K562 (cell line): ENCODE measurements at regions not wholly inside any gene's neighbourhood (a gene's known extent, or its start where the extent isn't known, plus 50 kb on each side); places are given as distances from the start of the nearest gene placed in this dataset.

Source experiments
- ATAC-seq: fragments of 200-7000 bp; cut with Tn5 transposase; 3 replicates; pipeline ENCODE4 v1.9.1; 2020; ENCODE audit warnings: moderate library complexity
- BruUV-seq: library from RNA; stranded (reverse); fragments of 400-500 nt; replicated peaks from 2 replicates; lab custom pipeline; 2021; lab: Mats Ljungman, UMichigan
- CTCF ChIA-PET: fragments of 300-600 bp; formaldehyde crosslinking; extraction: SDS; loops from one replicate; lab custom pipeline; 2021; ENCODE audit warnings: low intra/inter-chr PET ratio; lab: Yijun Ruan, JAX
- POLR2A ChIA-PET: fragments of 300-600, 350-650 bp; sonication (Branson Sonifier 250); formaldehyde crosslinking; extraction: SDS; loops from one replicate; lab custom pipeline; 2021; ENCODE audit warnings: antibody characterized with exemption, inconsistent platforms; lab: Yijun Ruan, JAX
- DNase-seq, 4 experiments: peaks; one replicate each; pipeline versions ENCODE4 v3.0.0 to v3.0.0-alpha.2; 2011 to 2018; ENCODE audit warnings: low spot score in 3 of 4, mixed read lengths in 3 of 4; ENCODE audit errors: extremely low read depth in 1 of 4
- FAIRE-seq: peaks from 2 replicates; lab custom pipeline; 2011; peaks lifted over from hg19 to GRCh38; lab: Jason Lieb, UNC
- H2AFZ ChIP-seq: 2 replicates; pipeline ENCODE4 v1.6.0; 2011; ENCODE audit warnings: low read depth, low read length, control low read depth, inconsistent platforms
- H3K27ac ChIP-seq: fragments of 200-600 bp; 3 replicates; pipeline ENCODE4 v1.8.0; 2011; ENCODE audit warnings: low read depth, mild to moderate bottlenecking, control low read depth, inconsistent platforms, low read length, moderate library complexity, mixed read lengths; ENCODE audit errors: extremely low read depth
- H3K27me3 ChIP-seq, 2 experiments: fragments of 300-600 bp in 1 of 2; 2 replicates in 1 of 2; 3 replicates in 1 of 2; pipeline versions ENCODE4 v1.6.0 to v1.8.0; 2011; ENCODE audit warnings: inconsistent platforms in 2 of 2, low read length in 2 of 2, mild to moderate bottlenecking in 1 of 2, mixed read lengths in 1 of 2, moderate library complexity in 1 of 2; ENCODE audit not compliant: control insufficient read depth in 2 of 2, insufficient read depth in 2 of 2
- H3K36me3 ChIP-seq: fragments of 300-600 bp; 3 replicates; pipeline ENCODE4 v1.8.0; 2011; ENCODE audit warnings: mild to moderate bottlenecking, low read length, inconsistent platforms; ENCODE audit not compliant: control insufficient read depth, insufficient read depth
- H3K4me1 ChIP-seq, 2 experiments: fragments of 200-600 bp in 1 of 2; replicated peaks in 1 of 2; 2 replicates in 1 of 2; 3 replicates in 1 of 2; pipeline versions ENCODE4 v1.5.1 to v1.8.0; 2011; ENCODE audit warnings: inconsistent platforms in 2 of 2, low read length in 2 of 2, mild to moderate bottlenecking in 1 of 2, mixed read lengths in 1 of 2, moderate library complexity in 1 of 2; ENCODE audit not compliant: control insufficient read depth in 2 of 2, insufficient read depth in 2 of 2
- H3K4me2 ChIP-seq: 2 replicates; pipeline ENCODE4 v1.6.1; 2011; ENCODE audit warnings: low read length, control low read depth, inconsistent platforms, mixed read lengths; ENCODE audit not compliant: insufficient read depth
- H3K4me3 ChIP-seq: fragments of 200-600 bp; sonication (generic), shearing (Covaris generic); 2 replicates; pipeline ENCODE4 v1.5.1; 2016; ENCODE audit warnings: control low read depth, inconsistent platforms
- H3K79me2 ChIP-seq: fragments of 200-600 bp; 3 replicates; pipeline ENCODE4 v1.8.0; 2011; ENCODE audit warnings: low read length, inconsistent platforms; ENCODE audit not compliant: control insufficient read depth, insufficient read depth
- H3K9ac ChIP-seq, 2 experiments: 2 replicates each; pipeline versions ENCODE4 v1.6.0 to v1.6.1; 2011; ENCODE audit warnings: low read depth in 2 of 2, low read length in 2 of 2, control low read depth in 1 of 2, inconsistent platforms in 1 of 2, mild to moderate bottlenecking in 1 of 2, mixed read lengths in 1 of 2; ENCODE audit not compliant: insufficient read depth in 1 of 2
- H3K9me1 ChIP-seq: one replicate; pipeline ENCODE4 v1.6.0; 2011; ENCODE audit warnings: inconsistent platforms, mild to moderate bottlenecking, low read length, moderate library complexity; ENCODE audit not compliant: control insufficient read depth, insufficient read depth
- H3K9me3 ChIP-seq: replicated peaks from 2 replicates; pipeline ENCODE4 v1.5.1; 2011; ENCODE audit warnings: low read depth, low read length, inconsistent platforms; ENCODE audit not compliant: control insufficient read depth, insufficient read depth
- H4K20me1 ChIP-seq: replicated peaks from 2 replicates; pipeline ENCODE4 v1.6.1; 2011; ENCODE audit warnings: low read length, inconsistent platforms, mixed read lengths; ENCODE audit not compliant: control insufficient read depth, insufficient read depth
- FOXJ2 ChIP-seq: fragments of 200-800 bp; sonication (Bioruptor generic); IDR thresholded peaks from 2 replicates; pipeline ENCODE4 v1.6.1; 2016; ENCODE audit warnings: missing genetic modification characterization, missing compliant biosample characterization
- MAFF ChIP-seq: IDR thresholded peaks from 2 replicates; pipeline ENCODE4 v1.6.1; 2012; ENCODE audit warnings: low read length, improper control_type of control experiment
- MAFG ChIP-seq: fragments of 450-650 bp; conservative IDR thresholded peaks from 2 replicates; pipeline ENCODE4 v1.6.1; 2016; ENCODE audit warnings: missing genetic modification characterization, missing compliant biosample characterization
- MAFK ChIP-seq: IDR thresholded peaks from 2 replicates; pipeline ENCODE4 v1.6.1; 2011; ENCODE audit warnings: low read length, improper control_type of control experiment
- MYBL2 ChIP-seq, 2 experiments: fragments of 450-650 bp in 1 of 2; sonication (generic) in 1 of 2; formaldehyde crosslinking in 1 of 2; IDR thresholded peaks; 2 replicates each; pipeline versions ENCODE4 v1.6.1 to v1.8.1; 2017 to 2022; ENCODE audit warnings: borderline replicate concordance in 1 of 2, inconsistent platforms in 1 of 2, low read depth in 1 of 2, mild to moderate bottlenecking in 1 of 2, missing genetic modification reagents in 1 of 2, moderate library complexity in 1 of 2
- ZBTB17 ChIP-seq: fragments of 450-650 bp; formaldehyde crosslinking; IDR thresholded peaks from 2 replicates; pipeline ENCODE4 v1.4.0; 2020; ENCODE audit warnings: mild to moderate bottlenecking
- ZNF316 ChIP-seq: fragments of 450-650 bp; IDR thresholded peaks from 2 replicates; pipeline ENCODE4 v1.6.1; 2016
- WGBS: fragments of 100-300 bp; shearing (Covaris generic); methylation state at CpG from one replicate; pipeline ENCODE4 v1.1.6; 2016; ENCODE audit warnings: low coverage, mixed read lengths; ENCODE audit not compliant: insufficient coverage; ENCODE audit errors: missing lambda C conversion rate; 5-methylcytosine and 5-hydroxymethylcytosine counted together
- in situ Hi-C: fragments of 300-500 bp; cut with MboI; formaldehyde crosslinking; loops from 4 replicates; pipeline ENCODE4 v1.15.0; 2018; ENCODE audit warnings: inconsistent platforms, mixed read lengths
- intact Hi-C: fragments of 100-400 bp; cut with micrococcal nuclease; formaldehyde crosslinking; loops from 2 replicates; pipeline ENCODE4 v1.14.2; 2022

DNA sequence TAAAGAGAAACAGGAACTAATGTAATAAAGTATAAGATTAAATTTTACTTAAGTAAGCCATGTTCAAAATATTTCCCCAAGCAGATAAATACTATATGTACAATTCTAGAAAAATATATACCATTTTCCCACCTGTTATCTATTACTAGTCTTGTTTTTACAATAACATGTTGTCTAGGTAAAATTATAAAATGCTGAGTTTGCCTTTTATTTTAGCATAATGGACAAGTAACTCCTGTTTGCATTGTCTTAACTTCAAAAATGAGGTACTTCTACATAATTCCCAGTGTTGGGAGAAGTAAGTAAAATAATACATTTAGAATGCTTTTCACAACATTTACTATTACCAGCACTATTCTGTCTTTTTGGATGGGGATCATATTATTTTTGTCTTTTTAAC lies 800.5 kb downstream of the SLITRK6 start:
- intact Hi-C loops (no loop called here), in situ Hi-C loops (no loop called here)
- no peak for FAIRE-seq
- ChIA-PET POLR2A (no interaction called here), CTCF (no interaction called here)
- no peak for DNase-seq
- no TSS peak for BruUV-seq
- Histone ChIP-seq H3K4me1 (no peaks in the 10 kb centered on the region), H4K20me1 (no peaks in the 10 kb centered on the region), H3K9ac (no peak overlapping the region), H3K36me3 (no peaks in the 10 kb centered on the region), H3K9me1 (no peaks in the 10 kb centered on the region), H3K27me3 (no peaks in the 10 kb centered on the region), H3K4me3 (no peak overlapping the region), H3K79me2 (no peaks in the 10 kb centered on the region), H2AFZ (no peak overlapping the region), H3K9me3 (no peaks in the 10 kb centered on the region), H3K27ac (no peak overlapping the region), H3K4me2 (no peak overlapping the region)
- TF ChIP-seq ZNF316 (peak; percentile 43; the same call in 1 of the 2 replicates), MAFG (tag) (0 out of 2 replicates have a peak, but pooled peaks have one; percentile 13), ZBTB17 (CRISPR knock-in tag) (no peak), MAFF (0 out of 2 replicates have a peak, but pooled peaks have one; percentile 22), FOXJ2 (tag) (no peak), MAFK (peak; percentile 26; the same call in 1 of the 2 replicates)
- no peak for ATAC-seq

DNA sequence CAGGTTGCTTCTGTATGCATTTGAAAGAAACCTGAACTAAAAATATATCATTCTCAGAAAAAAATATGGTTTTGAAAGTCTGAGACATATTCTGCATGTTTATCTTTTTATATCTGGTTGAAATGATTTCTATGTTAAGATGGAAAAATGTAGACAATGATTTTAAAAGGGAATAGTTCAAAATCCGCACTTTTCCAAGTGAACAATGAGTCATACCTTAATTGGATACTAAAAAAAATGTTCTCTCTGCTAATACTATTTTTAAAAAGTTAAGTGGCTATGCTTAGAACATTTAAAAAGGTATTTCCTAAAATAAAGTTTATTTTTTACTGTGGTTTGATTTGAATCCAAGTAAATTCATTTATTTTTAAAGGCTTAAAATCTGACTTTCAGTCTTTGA lies 801.4 kb downstream of the SLITRK6 start:
- WGBS = 0% methylated on average over 1 of the region's 1 CpG
- FAIRE-seq = no peak
- H3K27me3 ChIP-seq = no peaks in the 10 kb centered on the region
- no peak overlapping the region for H3K9ac ChIP-seq
- no peak overlapping the region for H3K4me2 ChIP-seq
- BruUV-seq = no TSS peak
- H4K20me1 ChIP-seq = no peaks in the 10 kb centered on the region
- in situ Hi-C loops = no loop called here
- no peak for TF ChIP-seq MYBL2 (IDR thresholded peaks at IDR 0.05; ENCODE audit: low read depth)
- TF ChIP-seq MYBL2 (CRISPR knock-in tag; IDR thresholded peaks at IDR 0.05; ENCODE audit: borderline replicate concordance) = no peak
- TF ChIP-seq, all 486 proteins: peak for 0
- no peaks in the 10 kb centered on the region for H3K79me2 ChIP-seq
- no peaks in the 10 kb centered on the region for H3K36me3 ChIP-seq
- H3K4me3 ChIP-seq = no peak overlapping the region
- DNase-seq (no peak), ATAC-seq (no peak)
- no peak overlapping the region for H3K27ac ChIP-seq
- H3K9me1 ChIP-seq = no peaks in the 10 kb centered on the region
- CTCF ChIA-PET = no interaction called here
- H3K4me1 ChIP-seq = no peaks in the 10 kb centered on the region
- H2AFZ ChIP-seq = no peak overlapping the region
- POLR2A ChIA-PET = no interaction called here
- intact Hi-C loops = no loop called here
- H3K9me3 ChIP-seq = no peaks in the 10 kb centered on the region
